GM19452 (cell line): ENCODE measurements at regions not wholly inside any gene's neighbourhood (a gene's known extent, or its start where the extent isn't known, plus 50 kb on each side); places are given as distances from the start of the nearest gene placed in this dataset.

Source experiments
- ATAC-seq: cut with Tn5 transposase; IDR thresholded peaks from one replicate; pipeline ENCODE4 v1.9.1; 2021; ENCODE audit not compliant: unreplicated experiment

GRCh38 chr7:16065939-16066338 is 355.4 kb downstream of the CRPPA start:
- no peak for ATAC-seq

- no peak for ATAC-seq
Observed at GRCh38 chr7:16063716-16064675, 357.3 kb downstream of the CRPPA start.

GRCh38 chr7:16063221-16063620 is 358.1 kb downstream of the CRPPA start:
- ATAC-seq, result no peak

GRCh38 chr7:16062269-16062668 is 359.1 kb downstream of the CRPPA start:
- ATAC-seq, result no peak

DNA sequence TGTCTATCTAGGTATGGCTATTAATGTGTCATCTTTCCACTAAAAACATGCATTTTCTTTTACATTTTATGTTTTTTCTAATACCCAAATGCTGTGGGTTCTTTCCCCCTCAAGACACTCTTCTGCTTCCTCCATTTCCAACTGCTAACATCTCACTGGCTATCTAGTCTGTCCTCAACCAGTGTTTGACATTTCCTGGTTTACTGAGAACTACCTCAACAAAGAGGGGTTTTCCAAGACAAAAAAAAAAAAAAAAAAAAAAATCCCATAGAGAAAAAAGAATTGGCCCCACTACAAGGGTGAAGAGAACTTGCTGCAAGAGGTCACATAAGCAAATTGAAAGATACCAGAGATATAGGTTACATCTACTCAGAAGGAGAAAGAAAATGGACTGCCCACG is 359.7 kb downstream of the CRPPA start:
- ATAC-seq, result no peak

- ATAC-seq, result no peak
Observed at GRCh38 chr7:16061011-16061410, 360.3 kb downstream of the CRPPA start.

GRCh38 chr7:16060502-16060901 is 360.8 kb downstream of the CRPPA start:
- ATAC-seq, result no peak

DNA sequence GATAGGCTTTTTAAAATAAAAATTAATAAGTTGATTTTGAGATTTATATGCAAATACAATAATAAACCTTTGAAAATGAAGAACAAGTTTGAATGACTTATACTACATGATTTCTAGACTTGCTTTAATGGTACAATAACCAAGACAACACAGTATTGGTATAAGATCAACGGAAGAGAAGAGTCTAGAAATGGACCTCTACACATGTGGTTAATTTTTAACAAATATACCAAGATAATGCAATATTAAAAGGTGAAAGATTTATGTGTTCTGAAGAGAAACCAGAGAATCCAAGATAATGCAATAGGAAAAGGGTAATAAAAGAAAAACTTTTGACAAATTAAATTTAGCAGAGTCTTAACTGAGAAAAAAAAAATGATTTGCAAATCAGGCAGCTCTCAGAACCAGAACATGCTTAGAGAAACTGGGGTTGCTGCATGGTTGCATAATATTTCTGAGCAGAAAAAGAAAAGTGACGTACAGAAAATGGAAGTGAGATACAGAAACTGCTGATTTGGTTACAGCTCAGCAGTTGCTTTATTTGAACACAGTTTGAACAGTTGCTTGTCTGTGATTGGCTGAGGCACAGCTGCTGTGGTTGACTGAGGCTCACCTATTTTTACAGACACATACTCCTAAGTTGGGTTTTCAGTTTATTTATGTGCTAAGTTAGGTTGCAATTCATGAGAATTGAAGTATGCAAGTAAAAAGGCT is 365.9 kb downstream of the CRPPA start:
- peak; percentile 58 for ATAC-seq

- no peak for ATAC-seq
Observed at GRCh38 chr7:16051561-16052255, 365.2 kb upstream of the MEOX2 start.

DNA sequence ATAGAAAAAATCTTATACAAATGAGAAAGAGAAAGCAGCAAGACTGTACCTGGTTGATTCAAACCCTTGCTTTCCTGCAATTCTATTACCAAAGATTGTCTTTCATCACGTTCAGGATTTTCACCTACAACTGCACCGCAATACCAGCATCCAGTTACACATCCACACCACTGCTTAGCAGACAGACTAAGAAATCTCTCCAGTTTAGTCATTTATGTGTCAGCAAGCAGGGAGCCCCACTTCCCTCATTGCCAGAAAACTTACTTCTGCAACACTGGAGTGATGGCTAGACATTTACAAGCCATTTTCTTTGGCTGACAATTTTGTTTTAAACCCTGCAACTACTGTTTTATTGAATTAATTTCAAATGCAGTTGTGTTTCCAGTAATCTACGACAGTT is 359.6 kb upstream of the MEOX2 start:
- no peak for ATAC-seq

- no peak for ATAC-seq
Observed at GRCh38 chr7:16045296-16045695, 358.8 kb upstream of the MEOX2 start.

DNA sequence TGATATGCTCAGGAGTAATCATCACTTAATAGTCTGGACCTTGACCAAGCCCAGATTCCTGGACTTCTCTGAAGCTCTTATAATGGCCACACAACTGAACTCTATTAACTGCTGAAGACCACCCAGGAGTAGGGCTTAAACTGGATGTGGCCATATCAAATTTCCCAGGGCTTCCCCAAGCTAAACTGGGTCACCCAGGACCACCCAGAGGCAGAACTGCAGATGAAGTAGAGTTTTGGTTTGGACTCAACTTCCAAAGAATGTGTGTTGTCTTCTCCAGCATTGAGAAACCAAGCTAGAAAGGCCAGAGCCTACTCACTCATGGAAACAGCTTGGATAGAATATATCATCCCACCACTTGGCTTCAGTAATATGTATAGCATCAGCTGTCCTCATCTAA is 358.2 kb upstream of the MEOX2 start:
- ATAC-seq, result no peak

- no peak for ATAC-seq
Observed at GRCh38 chr7:16040346-16040745, 353.9 kb upstream of the MEOX2 start.

DNA sequence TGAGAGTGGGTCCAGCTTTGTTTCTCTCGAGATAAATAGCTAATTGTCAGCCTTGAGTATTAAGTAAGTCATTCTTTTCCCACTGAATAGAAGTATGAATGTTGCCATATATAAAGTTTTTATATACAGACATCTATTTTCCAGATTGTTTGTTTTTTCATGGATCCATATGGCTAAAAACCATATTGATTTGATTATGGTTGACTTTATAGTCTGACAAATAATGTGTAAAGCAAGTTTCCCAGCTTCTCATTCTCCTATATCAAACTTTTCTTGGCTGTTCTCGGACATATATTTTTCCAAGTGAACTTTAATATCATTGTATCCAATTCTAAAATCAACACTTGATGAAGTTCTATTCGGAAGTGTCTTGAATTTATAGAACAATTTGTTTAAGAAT is 352.4 kb upstream of the MEOX2 start:
- ATAC-seq, result no peak

- no peak for ATAC-seq
Observed at GRCh38 chr7:16035392-16035791, 348.9 kb upstream of the MEOX2 start.

GRCh38 chr7:16034866-16035265 is 348.4 kb upstream of the MEOX2 start:
- ATAC-seq, result no peak

- ATAC-seq, result no peak
Observed at GRCh38 chr7:16034353-16034752, 347.9 kb upstream of the MEOX2 start.

GRCh38 chr7:16033233-16033632 is 346.8 kb upstream of the MEOX2 start:
- no peak for ATAC-seq

DNA sequence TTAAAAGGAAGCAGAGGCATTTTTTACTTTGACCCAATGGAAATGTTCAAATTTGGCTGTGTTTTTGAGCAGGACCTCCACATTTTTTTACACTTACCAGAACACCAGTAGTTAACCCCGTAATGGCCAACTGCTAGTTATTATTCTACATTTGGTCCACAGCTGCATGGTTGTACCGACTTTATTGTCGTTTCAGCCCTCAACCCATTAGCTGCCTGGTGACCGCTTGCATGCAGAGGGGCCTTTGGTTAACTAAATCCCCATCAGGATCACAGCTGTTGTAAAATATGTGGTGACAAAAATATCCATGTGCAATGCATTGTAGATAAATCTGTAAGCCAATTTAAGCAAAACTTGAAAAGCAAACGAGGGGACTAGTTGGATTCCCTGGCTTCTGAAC is 342.2 kb upstream of the MEOX2 start:
- no peak for ATAC-seq

DNA sequence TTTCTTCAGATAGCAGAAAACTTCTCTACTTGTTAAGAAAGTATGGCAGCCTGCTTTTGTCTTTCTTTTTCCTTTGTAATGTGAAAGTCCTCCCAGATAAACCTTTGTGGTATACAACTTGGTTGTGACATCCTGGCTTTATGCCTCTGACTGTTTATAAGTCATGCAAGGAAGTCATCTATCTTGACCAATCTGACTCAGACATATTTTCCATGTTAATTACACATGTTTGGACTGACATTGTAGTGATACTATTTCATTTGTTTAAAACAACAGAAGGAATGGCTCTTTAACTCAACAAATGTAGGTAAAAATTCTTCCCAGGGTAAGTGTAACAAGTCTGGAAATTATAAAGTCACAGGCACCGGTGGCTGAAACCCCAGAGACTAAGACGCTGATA is 341.6 kb upstream of the MEOX2 start:
- ATAC-seq, result no peak

- ATAC-seq, result no peak
Observed at GRCh38 chr7:16027396-16027795, 340.9 kb upstream of the MEOX2 start.
